OCI-LY7 (cell line): ENCODE measurements at regions not wholly inside any gene's neighbourhood (a gene's known extent, or its start where the extent isn't known, plus 50 kb on each side); places are given as distances from the start of the nearest gene placed in this dataset.

Experiments used
- BruUV-seq: library from RNA; stranded (reverse); fragments of 400-500 nt; replicated peaks from 2 replicates; lab custom pipeline; 2021; lab: Mats Ljungman, UMichigan
- CTCF ChIA-PET: fragments of 300-600 bp; sonication (Branson Sonifier 250); formaldehyde crosslinking; loops from one replicate; lab custom pipeline; 2022; ENCODE audit warnings: antibody characterized with exemption; ENCODE audit not compliant: unreplicated experiment; lab: Charles Lee
- POLR2A ChIA-PET: fragments of 300-600 bp; sonication (Branson Sonifier 250); formaldehyde crosslinking; loops from one replicate; lab custom pipeline; 2022; ENCODE audit warnings: antibody characterized with exemption; lab: Charles Lee
- DNase-seq: peaks from one replicate; pipeline ENCODE4 v3.0.0-alpha.2; 2015; ENCODE audit warnings: low spot score
- H2AFZ ChIP-seq: fragments of 200-600 bp; sonication (generic), shearing (Covaris generic); 2 replicates; pipeline ENCODE4 v1.6.1; 2014; ENCODE audit warnings: mild to moderate bottlenecking, antibody characterized with exemption, low read length, moderate library complexity
- H3K27ac ChIP-seq: fragments of 200-600 bp; sonication (generic); 2 replicates; pipeline ENCODE4 v1.5.1; 2014; ENCODE audit warnings: mixed run types, low read depth, mild to moderate bottlenecking, moderate library complexity, low read length, inconsistent platforms; ENCODE audit not compliant: poor library complexity, severe bottlenecking
- H3K36me3 ChIP-seq: fragments of 200-600 bp; sonication (generic); 2 replicates; pipeline ENCODE4 v1.6.1; 2014; ENCODE audit warnings: mild to moderate bottlenecking, antibody characterized with exemption, low read length, moderate library complexity, mixed read lengths; ENCODE audit not compliant: insufficient read depth
- H3K4me1 ChIP-seq: fragments of 200-600 bp; sonication (generic); 2 replicates; pipeline ENCODE4 v1.5.1; 2014; ENCODE audit warnings: mild to moderate bottlenecking, low read length; ENCODE audit not compliant: insufficient read depth, poor library complexity, severe bottlenecking
- H3K4me2 ChIP-seq: fragments of 200-600 bp; sonication (generic); 2 replicates; pipeline ENCODE4 v1.6.1; 2014; ENCODE audit warnings: mild to moderate bottlenecking, low read length
- H3K4me3 ChIP-seq: fragments of 200-600 bp; sonication (generic); 2 replicates; pipeline ENCODE4 v1.5.1; 2014; ENCODE audit warnings: mild to moderate bottlenecking, low read depth, low read length; ENCODE audit not compliant: poor library complexity, severe bottlenecking
- H3K79me2 ChIP-seq: fragments of 200-600 bp; sonication (generic); 2 replicates; pipeline ENCODE4 v1.6.1; 2016; ENCODE audit warnings: low read depth, mild to moderate bottlenecking, low read length, moderate library complexity, mixed read lengths; ENCODE audit not compliant: insufficient read depth
- H3K9me2 ChIP-seq: fragments of 200-600 bp; sonication (generic); 2 replicates; pipeline ENCODE4 v1.6.1; 2016; ENCODE audit warnings: mild to moderate bottlenecking, low read length, mixed read lengths; ENCODE audit not compliant: insufficient read depth
- H3K9me3 ChIP-seq: fragments of 200-600 bp; sonication (generic); 2 replicates; pipeline ENCODE4 v1.6.1; 2014; ENCODE audit warnings: mild to moderate bottlenecking, mixed run types, low read length, mixed read lengths
- H4K20me1 ChIP-seq: fragments of 200-600 bp; sonication (generic); 2 replicates; pipeline ENCODE4 v1.6.1; 2014; ENCODE audit warnings: mild to moderate bottlenecking, antibody characterized with exemption, low read length, moderate library complexity, mixed read lengths; ENCODE audit not compliant: insufficient read depth
- EZH2phosphoT487 ChIP-seq: fragments of 200-600 bp; sonication (generic); IDR thresholded peaks from 2 replicates; pipeline ENCODE4 v1.6.1; 2018; ENCODE audit warnings: low read depth, borderline replicate concordance, mild to moderate bottlenecking, mixed run types, antibody characterized with exemption, low read length, moderate library complexity, mixed read lengths
- intact Hi-C: fragments of 100-400 bp; cut with micrococcal nuclease; formaldehyde crosslinking; loops from one replicate; pipeline ENCODE4 v1.10.0; 2022; ENCODE audit not compliant: unreplicated experiment
- TF ChIP-seq, protein P1 (sequence below): fragments of 200-600 bp; sonication (generic); conservative IDR thresholded peaks from 2 replicates; pipeline ENCODE4 v1.5.1; 2014; ENCODE audit warnings: mild to moderate bottlenecking, antibody characterized with exemption, low read length, moderate library complexity, mixed read lengths

DNA sequence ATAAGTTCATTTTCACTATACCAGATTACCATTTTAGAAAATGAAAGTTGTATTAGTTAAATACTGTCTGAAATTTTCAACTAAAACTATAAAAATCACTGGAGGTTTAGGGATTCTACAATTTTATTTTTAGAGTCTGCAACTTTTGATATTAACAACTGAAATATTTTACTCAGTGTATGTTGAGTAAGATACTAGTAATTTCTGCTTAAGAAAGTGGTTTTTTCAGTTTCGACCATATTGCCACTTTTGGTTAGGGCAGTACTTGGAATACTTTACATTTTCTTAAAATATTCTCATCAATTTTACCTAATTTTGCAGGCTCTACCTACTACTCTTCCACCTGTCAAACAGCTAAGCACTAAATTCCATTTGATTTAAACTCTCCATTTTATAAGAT, 59.6 kb downstream of the KCNRG start:
- POLR2A ChIA-PET, result interaction anchor here (0.7 to 1.4 kb wide), 4 partner anchors 13 to 295 kb away, joined by 3 to 5 read pairs (median 3); no protein-coding TSS in a partner anchor
- H3K27ac ChIP-seq, result peak overlapping the region; percentile 72
- intact Hi-C loops, result no loop called here

DNA sequence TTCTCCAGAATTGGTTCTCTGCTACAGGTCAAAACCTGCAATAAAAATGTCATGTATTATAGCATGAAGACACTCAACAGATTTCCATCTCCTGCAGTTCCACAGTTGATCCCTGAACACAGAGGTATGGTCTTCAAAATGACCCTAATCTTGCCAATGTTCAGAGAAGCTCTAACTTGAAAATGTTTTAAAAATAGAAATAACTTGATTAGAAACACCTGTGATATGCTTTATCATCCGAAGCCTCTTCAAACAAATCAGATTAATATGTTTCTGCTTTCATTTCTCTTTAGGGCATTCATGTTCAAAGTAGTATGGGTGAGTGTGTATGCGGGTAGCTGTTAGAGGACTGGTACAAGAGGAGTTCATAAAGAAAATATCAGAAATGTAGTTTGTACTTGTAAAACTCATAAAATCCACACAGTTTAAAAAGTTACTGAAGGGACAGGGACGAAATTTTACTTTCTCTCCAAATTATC, 60.4 kb downstream of the KCNRG start:
- DNase-seq, result peak; percentile 62
- intact Hi-C loops, result no loop called here
- H3K4me1 ChIP-seq, result peaks cover 70% of the 10 kb centered on the region
- H3K36me3 ChIP-seq, result peaks cover 92% of the 10 kb centered on the region
- no peak for TF ChIP-seq EZH2phosphoT487
- TF ChIP-seq, protein P1, sequence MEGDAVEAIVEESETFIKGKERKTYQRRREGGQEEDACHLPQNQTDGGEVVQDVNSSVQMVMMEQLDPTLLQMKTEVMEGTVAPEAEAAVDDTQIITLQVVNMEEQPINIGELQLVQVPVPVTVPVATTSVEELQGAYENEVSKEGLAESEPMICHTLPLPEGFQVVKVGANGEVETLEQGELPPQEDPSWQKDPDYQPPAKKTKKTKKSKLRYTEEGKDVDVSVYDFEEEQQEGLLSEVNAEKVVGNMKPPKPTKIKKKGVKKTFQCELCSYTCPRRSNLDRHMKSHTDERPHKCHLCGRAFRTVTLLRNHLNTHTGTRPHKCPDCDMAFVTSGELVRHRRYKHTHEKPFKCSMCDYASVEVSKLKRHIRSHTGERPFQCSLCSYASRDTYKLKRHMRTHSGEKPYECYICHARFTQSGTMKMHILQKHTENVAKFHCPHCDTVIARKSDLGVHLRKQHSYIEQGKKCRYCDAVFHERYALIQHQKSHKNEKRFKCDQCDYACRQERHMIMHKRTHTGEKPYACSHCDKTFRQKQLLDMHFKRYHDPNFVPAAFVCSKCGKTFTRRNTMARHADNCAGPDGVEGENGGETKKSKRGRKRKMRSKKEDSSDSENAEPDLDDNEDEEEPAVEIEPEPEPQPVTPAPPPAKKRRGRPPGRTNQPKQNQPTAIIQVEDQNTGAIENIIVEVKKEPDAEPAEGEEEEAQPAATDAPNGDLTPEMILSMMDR, result no peak
- peak overlapping the region; percentile 96 for H3K4me2 ChIP-seq
- no TSS peak for BruUV-seq
- H2AFZ ChIP-seq, result no peak overlapping the region
- H3K4me3 ChIP-seq, result peak overlapping the region; percentile 96
- H4K20me1 ChIP-seq, result peaks cover 81% of the 10 kb centered on the region
- ChIA-PET CTCF (no interaction called here), POLR2A (interaction anchor here (0.6 to 1.4 kb wide), 7 partner anchors 14 to 400 kb away, joined by 3 to 8 read pairs (median 5); no protein-coding TSS in a partner anchor)
- no peaks in the 10 kb centered on the region for H3K9me2 ChIP-seq
- peaks cover 100% of the 10 kb centered on the region for H3K79me2 ChIP-seq
- H3K27ac ChIP-seq, result peak overlapping the region; percentile 72
- no peaks in the 10 kb centered on the region for H3K9me3 ChIP-seq

More for the DNA sequence above, 59.6 kb downstream of the KCNRG start:
- BruUV-seq, result no TSS peak
- Histone ChIP-seq H3K36me3 (peaks cover 92% of the 10 kb centered on the region), H3K9me3 (no peaks in the 10 kb centered on the region), H3K9me2 (no peaks in the 10 kb centered on the region), H3K4me3 (peak overlapping the region; percentile 96), H3K4me1 (peaks cover 70% of the 10 kb centered on the region), H4K20me1 (peaks cover 80% of the 10 kb centered on the region), H2AFZ (no peak overlapping the region), H3K4me2 (peak overlapping the region; percentile 96), H3K79me2 (peaks cover 100% of the 10 kb centered on the region)
- CTCF ChIA-PET, result no interaction called here
- TF ChIP-seq, protein P1, result no peak
- no peak for TF ChIP-seq EZH2phosphoT487
- no peak for DNase-seq

DNA sequence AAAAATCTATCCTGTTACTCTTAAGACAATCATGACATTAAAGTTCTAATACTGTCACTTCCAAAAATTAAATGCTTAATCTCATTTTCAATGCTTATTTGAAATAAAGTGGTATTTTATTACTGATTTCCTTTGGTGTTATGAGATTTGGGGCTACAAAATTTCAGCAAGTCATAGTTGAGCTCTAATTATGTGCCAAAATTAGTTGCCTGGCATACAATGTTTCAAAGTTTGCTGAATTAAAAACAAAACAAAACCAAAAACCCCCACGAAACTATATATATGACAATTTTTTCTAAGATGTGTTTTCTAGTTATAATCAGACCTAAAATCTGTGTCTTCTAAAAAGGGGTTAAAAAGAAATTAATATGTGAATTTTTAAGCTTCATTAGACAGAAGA, 62.2 kb downstream of the KCNRG start:
- TF ChIP-seq EZH2phosphoT487, result no peak
- TF ChIP-seq, protein P1, result no peak
- DNase-seq, result no peak
- H3K36me3 ChIP-seq, result peaks cover 81% of the 10 kb centered on the region
- H3K4me2 ChIP-seq, result peak overlapping the region; percentile 96
- H2AFZ ChIP-seq, result no peak overlapping the region
- peaks cover 94% of the 10 kb centered on the region for H3K79me2 ChIP-seq
- POLR2A ChIA-PET, result interaction anchor here (0.7 to 1.8 kb wide), 9 partner anchors 10 to 520 kb away, joined by 3 to 6 read pairs (median 4); no protein-coding TSS in a partner anchor
- peak overlapping the region; percentile 21 for H3K27ac ChIP-seq
- no peaks in the 10 kb centered on the region for H3K9me2 ChIP-seq
- peak overlapping the region; percentile 96 for H3K4me3 ChIP-seq
- no peaks in the 10 kb centered on the region for H3K9me3 ChIP-seq
- H3K4me1 ChIP-seq, result peaks cover 55% of the 10 kb centered on the region
- no TSS peak for BruUV-seq
- H4K20me1 ChIP-seq, result peaks cover 68% of the 10 kb centered on the region
- CTCF ChIA-PET, result interaction anchor here (0.6 kb wide), 1 partner anchor 53 kb away, joined by 4 read pairs; no protein-coding TSS in a partner anchor
- intact Hi-C loops, result no loop called here
